Activated CD4-positive, alpha-beta T cell treated with anti-CD3 and anti-CD28 coated beads for 1 hour (primary cell): ENCODE measurements at regions not wholly inside any gene's neighbourhood (a gene's known extent, or its start where the extent isn't known, plus 50 kb on each side); places are given as distances from the start of the nearest gene placed in this dataset.
"Not testable (repeated sequence)": the region's sequence is repeated elsewhere in the genome, so short reads cannot be mapped to it uniquely, and the experiment has no call there.

Source experiments
- DNase-seq: peaks from one replicate; pipeline ENCODE4 v3.0.0-alpha.2; 2020

DNA sequence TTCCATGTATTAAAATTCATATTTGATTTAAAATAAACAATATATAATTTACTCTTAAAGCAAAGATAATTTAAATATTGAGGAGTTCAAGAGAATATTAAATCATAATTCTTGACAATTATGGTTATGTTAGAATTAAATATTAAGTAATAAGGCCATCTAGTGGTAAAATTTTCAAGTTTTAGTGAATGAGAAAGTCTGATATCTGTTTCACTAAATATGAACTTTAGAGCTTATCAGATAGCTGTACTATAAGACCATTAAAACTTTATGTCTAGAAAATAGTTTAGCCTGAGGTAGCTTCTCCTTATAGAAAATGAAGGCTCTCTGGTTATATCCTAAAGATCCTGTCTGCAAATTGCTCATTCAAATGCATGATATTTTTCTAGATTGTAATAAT, 152.1 kb upstream of the PRSS12 start:
- not testable (repeated sequence) for DNase-seq

DNA sequence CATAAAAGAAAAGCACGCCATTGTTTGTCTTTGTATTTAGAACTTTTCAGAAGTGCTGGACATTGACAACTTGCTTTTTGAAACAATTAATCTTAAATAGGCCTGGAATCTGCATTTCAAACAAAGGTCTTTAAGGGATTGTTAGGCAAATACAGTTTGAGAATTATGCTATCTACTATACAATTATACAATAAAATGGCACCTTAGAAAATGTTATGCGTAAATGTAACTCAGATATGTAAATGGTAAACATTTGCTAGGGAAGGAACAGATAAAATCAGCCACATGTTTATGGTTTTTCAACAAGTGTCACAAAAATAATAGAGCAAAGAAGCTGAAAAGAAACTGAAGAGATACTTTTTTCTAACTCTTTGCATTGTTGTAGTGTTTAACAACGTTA, 152.7 kb upstream of the PRSS12 start:
- DNase-seq = not testable (repeated sequence)

DNA sequence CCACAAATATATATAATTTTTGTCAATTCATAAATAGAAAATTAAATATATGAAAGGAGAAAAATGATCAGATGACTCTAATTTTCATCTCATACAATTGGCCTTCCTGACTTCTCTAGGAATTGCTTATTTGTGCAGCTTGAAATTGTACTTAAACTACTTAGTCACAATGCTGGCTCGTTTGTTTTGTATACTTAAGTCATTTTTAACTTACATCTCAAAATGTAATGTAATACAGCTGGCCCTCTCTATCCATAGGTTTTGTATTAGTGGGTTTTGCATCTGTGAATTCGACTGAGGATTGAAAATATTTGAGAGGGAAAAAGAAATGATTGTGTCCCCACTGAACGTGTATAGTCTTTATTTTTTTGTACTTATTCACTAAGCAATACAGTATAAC, 160.1 kb upstream of the PRSS12 start:
- DNase-seq = not testable (repeated sequence)

DNA sequence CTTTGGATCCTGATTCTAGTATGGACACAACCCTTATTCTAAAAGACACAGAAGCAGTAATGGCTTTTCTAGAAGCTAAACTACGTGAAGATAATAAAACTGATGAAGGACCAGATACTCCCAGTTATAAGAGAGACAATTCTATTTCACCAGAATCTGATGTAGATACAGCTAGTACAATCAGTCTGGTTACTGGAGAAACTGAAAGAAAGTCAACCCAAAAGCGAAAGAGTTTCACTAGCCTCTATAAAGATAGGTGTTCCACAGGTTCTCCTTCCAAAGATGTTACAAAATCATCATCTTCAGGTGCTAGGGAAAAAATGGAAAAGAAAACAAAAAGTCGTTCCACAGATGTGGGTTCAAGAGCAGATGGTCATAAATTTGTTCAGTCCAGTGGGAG, 161.5 kb upstream of the PRSS12 start:
- not testable (repeated sequence) for DNase-seq

DNA sequence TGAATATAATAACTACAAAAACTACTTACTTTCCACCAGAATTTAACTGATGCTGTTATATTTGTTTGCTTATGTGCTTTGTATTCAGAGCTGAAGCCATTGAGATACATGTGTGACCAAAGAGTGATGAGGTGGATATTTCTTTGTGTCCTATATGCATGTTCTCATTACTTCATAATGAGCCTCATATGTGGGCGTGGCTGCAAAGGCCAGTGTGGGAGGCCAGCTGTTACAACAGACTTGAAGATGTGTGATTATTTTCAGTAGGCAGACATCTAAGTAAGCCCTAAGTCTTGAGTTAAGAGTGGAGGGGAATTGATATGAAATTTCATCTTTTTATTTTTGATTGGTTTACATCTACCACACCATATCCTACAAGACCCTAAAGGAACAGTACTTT, 163.3 kb upstream of the PRSS12 start:
- not testable (repeated sequence) for DNase-seq

DNA sequence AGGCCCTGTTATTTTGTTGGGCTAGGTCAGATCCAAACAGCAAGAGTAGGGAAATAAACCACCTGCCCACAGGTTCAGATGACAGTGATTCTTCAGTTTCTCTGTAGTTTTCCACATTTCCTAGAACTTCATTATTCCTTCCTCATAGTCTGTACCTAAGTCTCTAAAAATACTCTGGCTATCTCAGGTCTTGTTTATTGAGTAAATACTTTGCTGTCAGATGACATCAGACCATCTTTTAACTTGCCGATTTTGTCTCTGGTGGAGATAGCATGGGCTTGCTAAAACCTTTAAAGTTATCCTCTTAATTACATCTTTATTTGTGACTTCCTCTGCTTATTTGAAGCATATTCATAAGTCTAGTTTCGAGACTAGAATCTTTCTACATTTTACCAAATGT, 155.1 kb upstream of the METTL14 start:
- DNase-seq = not testable (repeated sequence)

DNA sequence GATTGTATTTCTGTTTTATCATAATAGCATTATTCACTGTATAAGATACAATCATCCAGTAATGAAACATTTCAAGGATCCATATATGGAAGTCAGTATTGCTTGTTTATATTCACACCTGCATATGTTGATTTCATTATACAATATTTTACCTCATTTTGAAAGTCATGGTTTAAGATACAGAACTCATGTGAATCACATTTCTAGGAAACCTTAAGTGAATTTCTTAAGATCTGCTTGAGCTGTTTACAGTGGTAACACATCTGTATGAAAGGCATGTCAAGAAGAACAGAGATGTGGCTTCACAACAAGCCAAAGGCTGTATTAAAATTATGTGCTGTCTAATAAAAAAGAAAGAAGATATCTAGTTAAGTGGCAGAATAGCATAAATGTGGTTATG, 153.2 kb upstream of the METTL14 start:
- not testable (repeated sequence) for DNase-seq

DNA sequence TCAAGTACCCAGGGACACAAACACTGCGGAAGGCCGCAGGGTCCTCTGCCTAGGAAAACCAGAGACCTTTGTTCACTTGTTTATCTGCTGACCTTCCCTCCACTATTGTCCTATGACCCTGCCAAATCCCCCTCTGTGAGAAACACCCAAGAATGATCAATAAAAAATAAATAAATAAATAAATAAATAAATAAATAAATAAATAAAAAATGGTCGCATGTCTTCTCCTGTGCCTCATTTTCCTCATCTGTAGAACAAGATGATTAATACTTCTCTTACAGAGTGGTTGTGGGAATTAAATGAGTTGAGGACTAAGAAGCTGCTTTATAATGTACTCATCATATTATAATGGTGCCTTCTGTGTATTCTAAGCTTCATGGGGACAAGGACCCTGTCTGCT, 149.4 kb upstream of the METTL14 start:
- DNase-seq = not testable (repeated sequence)

DNA sequence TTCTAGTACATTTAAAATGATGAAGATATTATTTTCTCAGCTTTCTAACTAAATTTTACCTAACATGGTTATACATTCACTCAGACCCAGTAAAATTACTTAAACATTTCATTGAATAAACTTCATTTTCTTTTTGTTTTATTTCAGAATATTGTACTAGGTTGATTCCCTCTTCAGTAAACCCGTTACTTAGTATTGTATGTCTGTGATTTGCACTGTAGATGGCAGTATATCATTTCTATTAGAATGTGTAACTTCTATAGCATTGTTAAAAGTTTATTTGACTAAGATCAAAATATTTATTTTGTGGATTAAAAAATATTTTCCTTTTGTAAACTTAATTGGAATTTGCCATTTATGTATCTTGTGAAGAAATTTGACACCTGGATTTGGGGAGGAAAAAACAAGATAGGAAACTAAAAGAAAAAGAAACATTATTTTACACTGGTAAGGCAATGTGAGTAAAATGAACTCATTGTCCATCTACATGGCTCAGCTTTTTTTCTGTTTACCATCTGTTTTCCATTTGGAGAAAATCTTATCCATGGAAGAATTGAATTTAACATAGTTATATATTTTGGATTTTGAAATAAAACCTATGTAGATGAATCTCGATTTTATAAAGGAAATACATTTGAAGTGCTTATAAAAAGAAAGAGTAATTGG, 145.6 kb upstream of the METTL14 start:
- not testable (repeated sequence) for DNase-seq

DNA sequence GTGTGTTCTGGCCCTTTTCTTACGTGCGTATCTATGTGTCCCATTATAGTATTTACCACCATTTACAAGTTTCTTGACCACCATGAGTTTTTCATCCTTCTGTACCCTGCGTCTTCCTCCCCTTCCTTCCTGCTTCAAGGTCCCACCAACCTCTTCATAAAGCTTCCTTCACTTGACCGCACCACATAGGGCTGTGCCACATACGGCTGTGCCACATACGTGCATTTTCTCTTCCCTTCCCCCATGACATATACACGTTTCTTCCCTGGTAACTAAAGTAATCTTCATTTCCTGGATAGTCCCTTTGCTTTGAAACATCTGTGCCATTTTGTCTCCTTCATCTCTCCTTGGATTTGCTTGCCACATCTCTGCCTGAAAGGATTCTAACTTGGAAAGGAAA, 128.6 kb upstream of the METTL14 start:
- DNase-seq = not testable (repeated sequence)

DNA sequence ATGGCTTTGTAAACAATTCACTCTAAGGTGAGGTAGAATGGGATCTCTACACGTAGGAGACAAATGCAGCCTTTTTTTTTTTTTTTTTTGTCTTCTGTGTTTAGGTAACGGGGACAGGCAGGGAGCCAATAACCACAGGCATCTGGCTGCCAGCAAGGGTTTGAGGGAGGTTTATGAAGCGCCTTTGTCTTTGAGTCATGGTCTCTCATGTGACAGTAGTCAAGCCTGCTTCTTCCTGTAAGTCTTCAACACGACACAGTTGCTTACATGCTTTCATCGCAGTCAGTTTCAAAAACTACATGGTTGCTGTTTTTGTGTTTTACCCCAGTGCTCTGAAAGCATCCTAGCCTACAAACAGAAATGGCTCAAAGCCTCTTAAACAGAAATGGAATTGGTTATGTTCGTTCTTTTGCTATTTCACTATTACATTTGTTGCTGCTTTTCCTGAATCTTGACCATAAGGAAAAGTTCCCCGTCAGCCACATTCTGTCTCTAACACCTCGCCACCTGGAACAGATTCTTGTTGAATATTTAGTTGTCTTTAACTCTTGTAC, 127.8 kb upstream of the METTL14 start:
- DNase-seq = no peak

DNA sequence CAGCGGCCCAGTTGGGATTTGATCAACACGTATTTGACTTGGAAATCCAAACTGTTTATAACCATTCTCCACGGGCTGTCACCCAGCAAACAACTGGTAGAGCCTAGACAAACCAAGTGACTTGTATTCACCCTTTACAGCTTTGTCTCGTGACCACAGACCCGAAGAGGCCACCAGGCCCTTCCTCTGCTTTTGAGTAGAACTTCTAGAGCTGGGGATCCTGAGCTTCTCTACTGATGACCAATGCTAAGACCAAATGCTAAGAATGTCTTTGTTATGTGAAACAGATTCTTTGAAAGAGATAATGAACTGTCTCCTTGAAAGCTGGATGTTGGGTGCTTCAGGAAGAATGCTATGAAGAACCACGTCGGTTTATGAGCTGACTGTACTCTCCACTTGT, 127.0 kb upstream of the METTL14 start:
- not testable (repeated sequence) for DNase-seq

DNA sequence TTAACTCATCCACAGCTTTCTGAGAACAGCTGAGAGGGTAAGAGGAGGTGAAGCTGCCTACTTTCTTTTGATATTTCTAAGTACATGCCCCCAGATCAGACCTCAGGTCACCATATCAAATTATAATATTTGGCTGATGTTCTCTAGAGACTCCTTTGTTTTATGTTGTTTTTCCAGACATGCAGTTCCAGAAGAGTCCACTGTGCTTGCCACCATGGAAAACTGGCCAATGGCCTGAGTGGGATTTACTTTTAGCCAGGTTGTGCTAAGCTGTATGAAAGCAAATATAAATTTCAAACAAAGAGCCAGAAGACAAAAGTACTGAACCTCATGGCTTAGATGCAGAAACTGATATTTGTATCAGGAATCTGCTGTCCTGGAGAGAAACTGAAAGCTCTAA, 123.6 kb upstream of the METTL14 start:
- DNase-seq = not testable (repeated sequence)

DNA sequence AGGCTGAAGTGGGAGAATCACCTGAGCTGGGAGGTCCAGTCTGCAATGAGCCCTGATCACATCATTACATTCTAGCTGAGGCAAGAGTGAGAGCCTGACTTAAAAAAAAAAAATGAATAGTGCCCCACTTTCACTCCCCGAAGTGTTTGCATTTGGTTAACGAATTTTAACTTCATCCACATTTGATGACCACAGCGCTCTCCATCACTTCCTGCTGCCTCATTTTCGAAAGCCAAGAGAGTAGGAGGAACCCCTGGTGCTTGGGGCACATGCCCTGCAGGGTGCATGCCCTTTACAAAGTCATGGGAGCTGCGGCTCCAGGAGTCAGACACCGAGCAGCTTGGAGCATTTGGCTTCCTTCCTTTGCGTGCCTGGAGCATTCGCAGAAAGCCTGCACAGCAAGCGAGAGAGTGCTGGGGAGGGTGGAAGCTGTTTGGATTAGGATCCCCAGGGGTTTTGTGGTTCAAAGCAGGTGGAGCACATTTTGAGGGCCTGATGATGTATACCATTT, 119.1 kb upstream of the METTL14 start:
- not testable (repeated sequence) for DNase-seq

DNA sequence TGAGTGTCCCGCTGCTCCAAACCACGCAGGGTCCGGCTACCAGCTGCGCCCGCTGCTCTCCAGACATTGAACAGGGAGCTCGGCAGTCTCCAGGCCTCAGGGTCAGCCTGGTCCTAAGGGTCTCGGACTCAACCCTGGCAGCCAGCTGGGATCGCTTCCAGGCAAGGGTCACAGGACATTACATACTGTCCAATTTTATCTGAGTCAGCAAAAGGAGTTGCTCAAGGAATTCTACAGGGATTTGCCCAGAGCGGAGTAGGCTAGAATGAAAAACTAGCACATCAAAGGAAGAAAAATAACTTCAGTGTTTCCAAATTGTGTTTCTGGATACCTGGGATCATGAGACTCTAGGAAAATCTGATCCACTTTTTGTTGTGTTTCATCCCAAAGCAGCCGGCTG, 112.2 kb upstream of the METTL14 start:
- DNase-seq = not testable (repeated sequence)

DNA sequence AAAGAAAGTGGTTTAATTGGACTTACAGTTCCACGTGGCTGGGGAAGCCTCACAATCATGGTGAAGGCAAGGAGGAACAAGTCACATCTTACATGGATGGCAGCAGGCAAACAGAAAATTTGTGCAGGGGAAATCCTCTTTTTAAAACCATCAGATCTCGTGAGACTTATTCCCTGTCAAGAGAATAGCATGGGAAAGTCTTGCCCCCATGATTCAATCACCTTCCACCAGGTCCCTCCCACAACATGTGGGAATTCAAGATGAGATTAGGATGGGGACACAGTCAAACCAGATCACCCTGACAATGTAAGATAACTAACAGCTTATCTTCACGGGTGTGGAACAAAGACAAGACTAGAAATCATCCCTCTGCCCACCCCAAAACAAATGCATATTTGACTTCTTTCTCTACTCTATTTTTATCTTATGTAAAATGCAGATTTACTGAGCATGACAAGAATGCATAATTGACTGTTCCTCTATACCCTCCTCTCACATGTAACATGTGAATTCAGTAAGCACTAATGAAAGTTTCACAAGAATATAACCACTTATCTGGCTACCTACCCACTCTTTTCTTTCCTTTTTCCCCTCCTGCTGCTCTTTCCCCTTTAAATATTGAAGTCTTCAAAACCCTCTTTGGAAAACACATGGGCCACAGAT, 110.8 kb upstream of the METTL14 start:
- not testable (repeated sequence) for DNase-seq

DNA sequence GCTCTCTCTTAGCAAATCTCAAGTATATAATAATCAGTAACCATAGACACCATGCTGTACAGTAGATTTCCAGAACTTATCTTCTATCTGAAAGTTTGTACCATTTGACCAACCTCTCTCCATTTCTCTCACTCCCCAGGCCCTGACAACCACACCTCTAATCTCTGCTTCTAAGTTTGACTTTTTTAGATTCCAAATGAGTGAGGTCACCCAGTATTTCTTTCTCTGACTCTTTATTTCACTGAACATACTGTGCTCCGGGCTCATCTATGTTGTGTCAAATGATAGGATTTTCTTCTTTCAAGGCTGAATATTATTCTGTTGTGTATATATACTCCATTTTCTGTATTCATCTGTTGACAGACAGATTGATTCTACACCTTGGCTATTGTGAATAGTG, 110.1 kb upstream of the METTL14 start:
- not testable (repeated sequence) for DNase-seq

DNA sequence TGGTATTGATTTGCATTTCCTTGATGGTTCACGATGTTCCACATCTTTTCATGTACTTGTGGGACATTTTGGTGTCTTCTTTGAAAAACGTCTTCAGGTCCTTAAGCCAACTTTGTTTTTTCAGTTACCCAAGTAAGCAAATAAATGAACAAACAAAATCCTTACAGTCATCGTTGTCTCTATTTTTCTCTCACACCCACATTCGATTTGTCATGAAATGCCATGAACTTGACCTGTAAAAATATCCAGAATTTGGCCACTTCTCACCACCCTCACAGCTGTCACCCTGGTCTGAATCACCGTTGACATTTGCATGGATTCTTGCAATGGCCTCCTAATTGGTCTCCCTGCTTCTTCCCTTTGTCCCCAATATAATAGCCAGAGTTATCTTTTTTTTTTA, 109.5 kb upstream of the METTL14 start:
- not testable (repeated sequence) for DNase-seq

DNA sequence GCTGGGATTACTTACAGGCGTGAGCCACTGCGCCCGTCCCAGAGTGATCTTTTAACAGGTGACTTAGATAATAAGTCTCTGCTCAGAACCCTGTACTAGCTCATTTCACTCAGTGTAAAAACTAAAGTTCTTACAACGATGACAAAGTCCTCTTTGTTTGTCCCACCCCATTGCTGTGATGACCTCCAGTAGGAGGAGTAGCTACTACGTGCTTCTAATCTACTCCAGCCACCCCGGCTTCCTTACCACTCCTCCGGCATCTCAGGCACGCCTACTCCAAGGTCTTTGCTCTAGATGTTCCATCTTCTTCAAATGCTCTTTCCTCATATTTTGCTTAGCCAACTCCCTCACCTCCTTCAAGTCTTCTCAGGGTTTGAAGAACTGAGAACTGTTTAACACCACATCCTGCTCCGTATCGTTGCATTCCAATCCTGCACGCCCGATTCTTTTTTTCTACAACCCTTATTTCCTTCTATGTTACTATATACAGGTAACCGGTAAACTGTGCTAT, 108.4 kb upstream of the METTL14 start:
- not testable (repeated sequence) for DNase-seq

DNA sequence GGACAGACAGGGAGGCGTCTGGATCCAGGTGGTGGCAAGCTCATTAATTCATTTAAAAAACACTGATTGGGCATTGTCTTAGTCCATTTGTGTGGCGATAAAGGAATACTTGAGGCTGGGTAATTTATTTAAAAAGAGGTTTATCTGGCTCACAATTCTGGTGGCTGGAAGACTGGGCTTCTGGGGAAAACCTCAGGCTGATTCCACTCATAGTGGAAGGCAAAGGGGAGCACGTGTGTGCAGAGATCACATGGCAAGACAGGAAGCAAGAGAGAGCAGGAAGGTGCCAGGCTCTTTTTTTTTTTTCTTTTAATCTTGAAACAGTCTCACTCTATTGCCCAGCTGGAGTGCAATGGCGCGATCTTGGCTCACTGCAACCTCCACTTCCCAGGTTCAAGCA, 100.2 kb upstream of the METTL14 start:
- no peak for DNase-seq

DNA sequence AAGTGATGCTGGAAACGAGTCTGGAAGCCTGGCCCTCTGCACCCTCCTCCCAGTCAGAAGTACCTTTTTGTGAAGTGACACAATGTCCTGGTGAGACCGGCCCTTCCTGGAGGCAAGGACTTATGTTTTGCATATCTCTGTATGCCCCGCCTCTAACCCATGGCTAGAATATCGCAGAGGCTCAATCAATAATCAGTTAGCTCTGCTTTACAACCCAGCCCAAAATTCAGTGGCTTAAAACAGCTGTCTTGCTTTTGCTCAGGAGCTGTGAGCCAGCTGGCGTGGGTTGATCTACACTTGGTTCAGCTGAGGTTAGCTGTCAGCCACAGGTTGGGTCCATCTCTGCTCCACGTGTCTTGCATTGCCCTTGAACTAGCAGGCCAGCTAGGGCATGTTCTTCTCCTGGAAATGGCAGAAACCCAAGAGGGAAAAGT, 98.8 kb upstream of the METTL14 start:
- no peak for DNase-seq

DNA sequence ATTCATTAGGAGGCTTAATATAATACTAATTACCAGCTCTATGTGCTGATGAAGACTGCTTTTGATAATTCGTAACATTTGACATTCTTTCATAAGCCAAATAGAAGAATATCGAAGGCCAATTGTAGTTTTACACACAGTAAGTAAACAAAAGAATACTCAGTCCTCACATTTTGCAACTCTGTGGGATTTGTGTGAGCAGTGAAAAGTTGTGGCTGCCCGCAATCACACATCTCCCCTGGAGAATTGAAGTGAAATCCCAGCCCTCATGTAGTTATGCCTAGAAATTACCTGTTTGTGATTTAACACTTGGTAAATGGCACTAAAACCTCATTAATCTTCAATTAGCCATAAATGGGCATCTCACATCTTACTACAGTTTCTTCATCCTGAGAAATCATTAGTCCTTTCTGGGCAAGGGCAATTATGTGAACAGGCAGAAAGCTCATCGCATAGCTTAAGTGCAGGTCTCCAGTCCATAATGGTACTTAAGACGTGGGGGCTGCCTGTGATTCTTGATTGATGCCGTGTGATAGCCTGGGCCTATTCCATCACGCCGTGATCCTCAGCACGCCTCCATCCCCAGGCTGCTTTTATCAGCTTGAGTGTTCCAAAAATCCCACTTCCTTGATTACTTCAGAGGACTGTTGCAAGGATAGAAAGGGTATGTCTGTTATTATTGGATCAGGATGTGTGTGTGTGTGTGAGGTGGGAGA, 97.9 kb upstream of the METTL14 start:
- DNase-seq = no peak

DNA sequence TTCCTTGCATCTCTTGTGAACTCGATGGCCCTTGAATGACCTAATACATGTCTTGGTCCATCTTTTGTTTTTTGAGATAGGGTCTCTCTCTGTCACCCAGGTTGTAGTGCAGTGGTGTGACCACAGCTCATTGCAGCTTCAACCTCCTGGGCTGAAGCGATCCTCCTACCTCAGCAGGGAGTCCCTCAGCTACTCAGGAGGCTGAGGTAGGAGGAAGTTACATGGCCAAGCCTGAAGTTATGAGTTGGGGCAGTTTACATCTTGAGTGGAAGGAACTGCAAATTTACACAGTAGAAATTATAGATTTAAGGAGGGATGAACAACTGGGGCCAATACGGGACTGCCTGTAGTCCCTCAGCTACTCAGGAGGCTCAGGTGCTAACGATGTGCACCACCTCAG, 97.2 kb upstream of the METTL14 start:
- DNase-seq = no peak
